ENCODE measurements at regions not wholly inside any gene's neighbourhood (a gene's known extent, or its start where the extent isn't known, plus 50 kb on each side); places are given as distances from the start of the nearest gene placed in this dataset.

- TF ChIP-seq EZH2 (IDR thresholded peaks at IDR 0.05; ENCODE audit: borderline replicate concordance, low read depth, low read length, poor library complexity, severe bottlenecking) (no peak), CTCF (conservative IDR thresholded peaks at IDR 0.05; ENCODE audit: low read depth, low read length) (no peak)
Observed at GRCh38 chr9:89943309-89943708, 338.5 kb downstream of the GADD45G start.
